Thoracic aorta (tissue), 2 donors: ENCODE measurements at regions not wholly inside any gene's neighbourhood (a gene's known extent, or its start where the extent isn't known, plus 50 kb on each side); places are given as distances from the start of the nearest gene placed in this dataset.
A peak's percentile ranks its signal among the peaks of the same experiment; 100 is the strongest.

Experiments
- ATAC-seq: fragments of 150-250 bp; one replicate; pipeline ENCODE4 v1.8.0; 2017; ENCODE audit warnings: low read depth; ENCODE audit not compliant: insufficient number of reproducible peaks, low FRiP score
- DNase-seq: peaks from one replicate; pipeline ENCODE4 v3.0.0-alpha.2; 2020; ENCODE audit warnings: low spot score
- H3K27ac ChIP-seq, 2 donors: fragments of 200-600 bp; sonication (generic); 1 replicate in 1 of 2; 2 replicates in 1 of 2; pipeline ENCODE4 v1.5.1; 2016; ENCODE audit warnings: mild to moderate bottlenecking in 2 of 2, moderate library complexity in 2 of 2
- H3K27me3 ChIP-seq: fragments of 200-600 bp; sonication (generic); replicated peaks from 2 replicates; pipeline ENCODE4 v1.6.0; 2016; ENCODE audit warnings: mild to moderate bottlenecking; ENCODE audit not compliant: insufficient read depth
- H3K36me3 ChIP-seq: fragments of 200-600 bp; sonication (generic); one replicate; pipeline ENCODE4 v1.5.1; 2016
- H3K4me1 ChIP-seq, 2 donors: fragments of 200-600 bp; sonication (generic); 1 replicate in 1 of 2; 2 replicates in 1 of 2; pipeline versions ENCODE4 v1.5.1 to v1.6.0; 2016; ENCODE audit warnings: low read depth in 2 of 2, mild to moderate bottlenecking in 1 of 2; ENCODE audit not compliant: control insufficient read depth in 1 of 2
- H3K4me3 ChIP-seq: fragments of 200-600 bp; sonication (generic); 2 replicates; pipeline ENCODE4 v1.5.1; 2016; ENCODE audit warnings: mild to moderate bottlenecking
- H3K9me3 ChIP-seq: fragments of 200-600 bp; sonication (generic); 2 replicates; pipeline ENCODE4 v1.5.1; 2016
- CTCF ChIP-seq: fragments of 200-600 bp; sonication (generic); IDR thresholded peaks from one replicate; pipeline ENCODE4 v1.5.1; 2019; ENCODE audit warnings: antibody characterized with exemption

GRCh38 chr3:177590826-177591225 lies 393.5 kb upstream of the TBL1XR1 start:
- no peak overlapping the region for H3K4me3 ChIP-seq
- peaks cover 10 to 57% of the 10 kb centered on the region in 2 donors for H3K4me1 ChIP-seq
- ATAC-seq (no peak), DNase-seq (no peak)
- no peaks in the 10 kb centered on the region for H3K27me3 ChIP-seq
- no peaks in the 10 kb centered on the region for H3K36me3 ChIP-seq
- peak overlapping the region; percentile 64 for H3K27ac ChIP-seq
- no peak for TF ChIP-seq CTCF
- no peaks in the 10 kb centered on the region for H3K9me3 ChIP-seq

- Histone ChIP-seq H3K4me3 (no peak overlapping the region), H3K27me3 (no peaks in the 10 kb centered on the region), H3K36me3 (no peaks in the 10 kb centered on the region), H3K9me3 (no peaks in the 10 kb centered on the region), H3K4me1 (peaks cover 14 to 63% of the 10 kb centered on the region in 2 donors), H3K27ac (peak overlapping the region; percentile 64)
- no peak for DNase-seq
- TF ChIP-seq CTCF: no peak
- ATAC-seq: no peak
Measured at GRCh38 chr3:177591379-177591778, 394.1 kb upstream of the TBL1XR1 start.

GRCh38 chr3:177594096-177594495 lies 396.8 kb upstream of the TBL1XR1 start:
- no peak for TF ChIP-seq CTCF
- Histone ChIP-seq H3K27me3 (no peaks in the 10 kb centered on the region), H3K27ac (peak overlapping the region; percentile 6 to 27), H3K36me3 (no peaks in the 10 kb centered on the region), H3K4me1 (peaks cover 35 to 90% of the 10 kb centered on the region in 2 donors), H3K9me3 (no peaks in the 10 kb centered on the region), H3K4me3 (no peak overlapping the region)
- no peak for ATAC-seq
- no peak for DNase-seq

GRCh38 chr3:177595530-177596188 lies 398.4 kb upstream of the TBL1XR1 start:
- Histone ChIP-seq H3K27ac (peak overlapping the region; percentile 7 to 16), H3K4me3 (no peak overlapping the region), H3K36me3 (no peaks in the 10 kb centered on the region), H3K4me1 (peaks cover 31 to 83% of the 10 kb centered on the region in 2 donors), H3K9me3 (no peaks in the 10 kb centered on the region), H3K27me3 (no peaks in the 10 kb centered on the region)
- TF ChIP-seq CTCF: no peak
- DNase-seq (no peak), ATAC-seq (no peak)

- ATAC-seq (no peak), DNase-seq (no peak)
- no peaks in the 10 kb centered on the region for H3K9me3 ChIP-seq
- no peak for TF ChIP-seq CTCF
- H3K36me3 ChIP-seq: no peaks in the 10 kb centered on the region
- H3K4me3 ChIP-seq: no peak overlapping the region
- no peaks in the 10 kb centered on the region for H3K27me3 ChIP-seq
- H3K4me1 ChIP-seq: peaks cover 31 to 76% of the 10 kb centered on the region in 2 donors
- peak overlapping the region; percentile 13 to 16 for H3K27ac ChIP-seq
Measured at GRCh38 chr3:177596248-177596815, 399.1 kb upstream of the TBL1XR1 start.
